Left renal cortex interstitium (tissue), 4 donors: ENCODE measurements at regions not wholly inside any gene's neighbourhood (a gene's known extent, or its start where the extent isn't known, plus 50 kb on each side); places are given as distances from the start of the nearest gene placed in this dataset.
"Not testable (repeated sequence)": the region's sequence is repeated elsewhere in the genome, so short reads cannot be mapped to it uniquely, and the experiment has no call there.

Experiments
- DNase-seq, 4 donors: peaks; one replicate each; pipeline ENCODE4 v3.0.0-alpha.2; 2013; ENCODE audit warnings: low read depth in 4 of 4, low spot score in 2 of 4, missing footprints in 1 of 4

DNA sequence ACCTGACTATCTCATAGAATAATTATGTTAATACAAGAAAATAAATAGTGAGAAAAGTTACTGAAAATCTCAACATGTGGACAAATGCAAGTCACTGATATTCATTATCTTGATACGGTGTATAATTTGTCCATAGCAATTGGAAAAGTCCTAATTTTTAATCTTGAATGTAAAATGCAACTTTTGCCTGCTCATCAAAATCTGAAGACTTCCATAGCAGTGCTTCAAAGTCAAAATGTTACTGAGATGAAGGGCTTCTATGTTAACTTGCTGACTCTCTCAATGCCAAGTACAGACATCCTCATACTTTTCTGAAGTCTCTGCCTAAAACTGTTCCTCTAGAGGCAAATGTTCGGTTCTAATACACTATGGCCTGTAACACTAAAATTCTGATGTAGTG lies 1300.1 kb upstream of the EPHA6 start:
- no peak for DNase-seq

DNA sequence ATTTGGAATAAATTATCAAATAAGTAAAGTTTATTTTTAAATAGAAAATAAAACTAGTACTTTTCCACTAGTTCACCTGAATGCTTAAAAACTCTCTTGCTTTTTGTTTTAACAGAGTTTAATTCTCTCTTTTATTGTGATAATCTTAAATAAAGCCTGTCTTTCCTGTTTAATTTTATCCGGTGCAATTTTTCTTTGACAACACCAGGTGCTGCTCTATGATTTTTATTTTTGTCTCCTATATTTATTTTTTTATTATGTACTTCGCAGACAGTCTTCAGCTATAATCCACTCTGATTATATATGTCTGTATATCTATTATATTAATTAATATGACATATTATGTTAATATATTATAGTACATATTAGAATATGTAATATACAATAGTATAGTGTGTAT lies 1293.0 kb upstream of the EPHA6 start:
- DNase-seq: no peak

DNA sequence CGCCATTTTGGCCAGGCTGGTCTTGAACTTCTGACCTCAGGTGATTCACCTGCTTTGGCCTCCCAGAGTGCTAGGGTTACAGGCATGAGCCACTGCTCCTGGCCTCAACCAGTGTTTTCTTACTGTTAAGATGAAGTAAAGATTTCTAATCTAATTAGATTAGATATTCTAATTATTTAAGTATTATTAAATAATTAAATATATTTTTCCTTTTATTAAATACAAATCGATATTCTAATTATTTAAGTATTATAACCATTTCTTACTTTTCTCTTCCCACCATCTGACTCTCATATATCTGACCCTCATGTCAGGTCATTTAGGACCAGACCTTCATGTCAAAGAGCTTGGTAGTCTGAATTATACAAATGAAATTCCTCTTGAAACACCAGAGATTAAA lies 1291.9 kb upstream of the EPHA6 start:
- DNase-seq: no peak

DNA sequence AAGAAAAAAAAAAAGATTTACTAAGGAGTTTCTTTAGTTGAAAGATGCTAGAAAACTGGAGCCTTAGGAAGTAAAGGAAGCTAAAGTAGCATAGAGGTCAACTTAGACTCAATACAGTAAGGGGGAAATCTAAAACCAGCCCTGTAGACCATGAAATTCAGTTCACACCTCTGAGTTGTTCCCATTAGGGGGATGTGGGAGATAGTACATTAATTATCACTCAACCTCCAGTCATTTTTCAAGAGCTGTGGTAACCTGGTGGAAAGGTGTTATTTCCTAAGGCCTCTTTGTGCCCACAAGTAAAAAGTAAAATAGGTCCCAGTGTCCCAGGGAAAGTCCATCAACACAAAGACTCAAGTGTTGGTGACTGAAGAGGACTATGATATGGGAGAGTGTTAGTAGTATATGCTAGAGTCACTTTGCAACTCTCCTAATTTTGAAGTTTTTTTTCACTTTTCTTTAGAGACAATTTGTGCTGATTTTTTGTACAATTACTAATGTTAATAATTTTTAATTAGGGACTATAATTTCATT lies 1274.4 kb upstream of the EPHA6 start:
- no peak for DNase-seq

DNA sequence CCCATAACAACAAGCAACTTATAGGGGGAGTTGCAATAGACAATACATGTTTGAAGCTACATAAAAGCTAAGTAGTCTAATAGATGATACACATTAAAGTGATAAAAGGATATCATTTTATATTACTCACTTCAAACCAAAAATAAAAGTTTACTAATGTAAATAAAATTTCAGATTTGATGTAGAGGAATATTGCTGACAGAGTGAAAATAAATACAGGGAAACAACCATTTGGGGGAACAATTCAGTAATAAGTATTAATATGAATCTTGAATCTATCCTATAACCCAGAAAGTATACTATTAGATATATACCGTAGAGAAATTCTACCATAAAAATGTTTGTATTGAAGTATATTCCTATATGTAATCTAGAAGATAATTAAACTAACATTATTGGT lies 1248.9 kb upstream of the EPHA6 start:
- no peak for DNase-seq

DNA sequence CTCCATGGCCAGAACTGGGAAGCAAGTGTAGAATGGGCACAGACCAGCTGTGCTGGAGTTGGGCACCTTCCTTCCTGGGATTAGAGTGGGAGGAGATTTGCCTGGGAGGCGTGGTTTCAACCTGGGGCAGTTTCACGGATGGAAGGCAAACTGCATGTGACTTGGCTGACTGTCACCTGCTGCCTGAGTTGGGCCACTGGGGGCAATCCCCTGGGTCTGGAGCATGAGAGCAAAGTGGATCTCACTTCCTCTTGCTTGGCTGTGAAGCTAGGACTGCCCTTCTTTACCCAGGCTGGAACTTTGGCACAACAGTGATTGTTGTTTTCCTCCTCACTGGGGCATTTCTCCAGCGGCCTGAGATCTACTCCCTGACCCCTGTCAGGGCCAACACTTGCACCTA lies 1247.0 kb upstream of the EPHA6 start:
- DNase-seq: no peak

DNA sequence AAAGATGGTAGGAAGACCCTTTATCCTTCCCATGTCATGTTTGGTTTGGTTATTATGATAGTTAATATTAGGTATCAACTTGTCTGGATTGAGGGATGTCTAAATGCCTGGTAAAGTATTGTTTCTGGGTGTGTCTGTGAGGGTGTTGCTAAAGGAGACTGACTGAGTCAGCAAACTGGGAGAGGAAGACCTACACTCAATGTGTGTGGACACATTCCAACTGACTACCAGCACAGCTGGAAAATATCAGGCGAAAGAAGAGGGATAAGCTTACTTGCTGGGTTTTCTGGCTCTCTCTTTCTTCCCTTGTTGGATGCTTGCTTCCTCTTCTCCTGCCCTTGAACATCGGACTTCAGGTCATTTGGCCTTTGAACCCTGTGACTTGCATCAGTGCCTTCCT lies 1227.6 kb upstream of the EPHA6 start:
- no peak for DNase-seq

DNA sequence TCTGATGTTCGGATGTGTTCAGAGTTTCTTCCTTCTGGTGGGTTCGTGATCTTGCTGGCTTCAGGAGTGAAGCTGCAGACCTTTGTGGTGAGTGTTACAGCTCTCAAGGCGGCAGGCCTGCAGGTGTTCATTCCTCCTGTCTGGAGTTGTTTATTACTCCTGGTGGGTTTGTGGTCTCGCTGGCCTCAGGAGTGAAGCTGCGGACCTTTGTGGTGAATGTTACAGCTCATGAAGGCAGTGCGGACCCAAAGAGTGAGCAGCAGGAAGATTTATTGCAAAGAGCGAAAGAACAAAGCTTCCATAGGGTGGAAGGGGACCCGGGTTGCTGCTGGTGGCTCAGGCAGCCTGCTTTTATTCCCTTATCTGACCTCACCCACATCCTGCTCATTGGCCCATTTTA lies 1226.8 kb upstream of the EPHA6 start:
- not testable (repeated sequence) for DNase-seq

DNA sequence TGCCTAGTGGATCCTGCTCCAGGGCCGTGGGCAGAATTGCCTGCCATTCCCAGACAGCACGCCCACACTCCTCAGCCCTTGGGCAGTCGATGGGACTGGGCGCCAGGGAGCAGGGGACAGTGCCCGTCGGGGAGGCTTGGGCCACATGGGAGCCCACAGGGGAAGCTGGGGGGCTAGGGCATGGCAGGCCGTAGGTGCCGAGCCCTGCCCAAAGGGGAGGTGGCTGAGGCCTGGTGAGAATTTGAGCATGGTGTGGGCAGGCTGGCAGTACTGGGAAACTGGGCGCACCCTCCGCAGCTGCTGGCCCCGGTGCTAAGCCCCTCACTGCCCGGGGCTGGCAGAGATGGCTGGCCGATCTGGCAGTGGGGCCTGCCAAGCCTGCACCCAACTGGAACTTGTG lies 1225.9 kb upstream of the EPHA6 start:
- DNase-seq: no peak

DNA sequence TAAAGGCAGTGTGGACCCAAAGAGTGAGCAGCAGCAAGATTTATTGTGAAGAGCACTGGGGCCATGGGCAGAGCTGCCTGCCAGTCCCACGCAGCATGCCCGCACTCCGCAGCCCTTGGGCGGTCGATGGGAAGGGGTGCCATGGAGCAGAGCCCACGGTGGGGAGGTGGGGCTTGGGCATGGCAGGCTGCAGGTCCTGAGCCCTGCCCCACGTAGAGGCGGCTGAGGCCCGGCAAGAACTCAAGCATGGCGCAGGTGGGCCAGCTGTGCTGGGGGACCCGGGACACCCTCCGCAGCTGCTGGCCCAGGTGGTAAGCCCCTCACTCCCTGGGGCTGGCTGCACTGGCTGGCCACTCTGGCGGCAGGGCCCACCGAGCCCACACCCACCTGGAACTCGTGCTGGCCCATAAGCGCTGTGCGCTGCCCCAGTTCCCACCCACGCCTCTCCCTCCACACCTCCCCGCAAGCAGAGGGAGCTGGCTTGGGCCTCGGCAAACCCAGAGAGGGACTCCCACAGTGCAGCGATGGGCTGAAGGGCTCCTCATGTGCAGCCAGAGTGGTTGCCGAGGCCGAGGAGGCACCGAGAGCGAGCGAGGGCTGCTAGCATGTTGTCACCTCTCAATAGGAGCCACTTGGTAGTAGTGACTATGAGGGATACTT lies 1218.8 kb upstream of the EPHA6 start:
- no peak for DNase-seq

DNA sequence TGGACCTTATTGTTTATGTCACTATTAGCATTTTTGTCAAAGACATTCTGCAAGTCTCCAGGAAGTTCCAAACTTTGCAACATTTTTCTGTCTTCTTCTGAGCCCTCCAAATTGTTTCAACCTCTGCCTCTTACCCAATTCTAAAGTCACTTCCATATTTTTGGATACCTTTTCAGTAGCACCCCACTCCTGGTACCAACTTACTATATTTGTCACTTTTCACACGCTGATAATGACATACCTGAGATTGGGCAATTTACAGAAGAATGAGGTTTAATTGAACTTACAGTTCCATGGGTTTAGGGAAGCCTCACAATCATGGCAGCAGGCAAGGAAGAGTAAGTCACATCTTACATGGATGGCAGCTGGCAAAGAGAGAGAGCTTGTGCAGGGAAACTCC lies 1206.5 kb upstream of the EPHA6 start:
- DNase-seq: no peak

DNA sequence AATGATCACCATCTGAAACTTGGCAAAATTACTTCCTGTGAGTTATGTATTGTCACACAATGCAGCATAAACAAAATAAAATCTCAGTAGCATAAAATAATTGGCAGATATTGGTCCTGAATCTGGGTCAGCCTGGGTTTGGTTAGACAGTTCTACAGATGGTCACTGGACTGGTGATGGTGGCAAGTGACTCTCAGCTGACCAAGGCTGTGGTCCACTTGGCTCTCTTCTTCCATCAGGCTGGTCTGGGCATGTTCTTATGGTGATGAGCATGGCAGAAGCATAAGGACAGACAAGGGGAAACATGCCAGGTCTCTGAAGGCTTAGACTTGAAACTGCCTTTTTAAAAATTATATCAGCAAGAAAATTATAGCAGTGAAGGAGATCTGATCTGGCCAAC lies 1205.0 kb upstream of the EPHA6 start:
- DNase-seq: no peak

DNA sequence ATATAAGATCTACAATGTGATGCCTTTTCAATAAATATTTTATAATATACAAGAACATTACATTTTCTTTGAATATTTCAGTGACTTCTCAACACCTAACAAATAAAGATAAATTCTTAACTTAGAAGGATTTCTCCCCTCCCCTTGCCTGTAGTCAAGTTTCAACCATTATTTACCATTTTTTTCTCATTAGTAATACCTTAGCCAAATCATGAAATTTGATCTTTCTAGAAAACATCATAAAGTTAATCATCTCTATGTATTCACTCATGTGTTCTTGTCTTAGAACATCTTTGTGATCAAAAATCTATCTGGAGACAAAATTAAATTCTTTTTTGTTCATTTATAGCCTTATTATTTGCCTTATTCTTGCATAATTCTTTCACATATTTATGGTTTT lies 1201.8 kb upstream of the EPHA6 start:
- no peak for DNase-seq

DNA sequence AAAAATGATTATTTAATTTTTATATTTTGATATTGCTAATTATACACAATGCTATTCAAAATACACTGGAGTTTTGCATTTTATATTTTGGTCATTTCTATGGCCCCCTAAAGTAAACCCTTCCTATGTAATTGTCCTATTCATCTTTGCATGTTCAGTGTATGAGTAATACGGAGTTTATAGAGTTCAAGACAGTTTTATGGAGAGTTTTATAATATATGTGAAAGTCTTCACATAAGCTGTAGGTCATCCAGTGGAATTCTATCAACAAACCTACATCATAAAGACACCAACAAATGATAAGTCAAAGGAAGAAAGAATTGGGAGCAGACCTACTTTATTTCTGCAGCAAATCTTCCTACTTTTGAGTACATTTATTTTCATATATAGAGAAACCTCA lies 1200.4 kb upstream of the EPHA6 start:
- DNase-seq: no peak

DNA sequence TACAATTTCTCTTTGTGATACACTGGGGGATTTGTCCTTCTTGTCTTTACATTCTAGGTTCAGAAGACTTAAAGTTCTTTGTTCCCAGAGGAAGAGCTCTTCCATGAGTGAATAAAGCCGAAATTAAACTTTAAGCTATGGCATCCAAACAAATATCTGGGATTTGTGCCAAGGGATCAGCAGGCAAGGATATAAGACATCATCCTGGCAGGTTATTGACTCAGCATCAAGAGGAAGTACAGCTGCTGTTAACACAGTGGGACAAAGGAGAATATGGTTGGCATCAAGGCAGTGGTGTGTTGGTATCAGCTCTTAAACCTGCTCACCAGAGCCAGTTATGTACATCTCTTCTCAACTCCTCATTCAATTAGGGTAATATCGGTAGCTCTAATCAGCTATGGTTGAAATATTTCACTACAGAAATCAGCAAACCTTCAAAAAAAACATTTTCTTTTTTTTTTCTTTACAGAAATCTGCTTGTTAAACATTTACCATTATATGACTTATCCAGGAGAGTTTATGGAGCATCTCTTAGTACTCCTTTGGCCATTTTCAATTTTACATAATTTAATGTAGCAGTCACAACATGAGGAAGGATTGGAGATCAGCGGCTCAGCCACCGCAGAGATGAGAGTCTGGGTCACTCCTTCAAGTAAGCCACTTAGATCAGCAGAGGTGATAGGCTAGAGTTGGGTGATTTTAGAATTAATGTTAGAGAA lies 1198.6 kb upstream of the EPHA6 start:
- DNase-seq: no peak

DNA sequence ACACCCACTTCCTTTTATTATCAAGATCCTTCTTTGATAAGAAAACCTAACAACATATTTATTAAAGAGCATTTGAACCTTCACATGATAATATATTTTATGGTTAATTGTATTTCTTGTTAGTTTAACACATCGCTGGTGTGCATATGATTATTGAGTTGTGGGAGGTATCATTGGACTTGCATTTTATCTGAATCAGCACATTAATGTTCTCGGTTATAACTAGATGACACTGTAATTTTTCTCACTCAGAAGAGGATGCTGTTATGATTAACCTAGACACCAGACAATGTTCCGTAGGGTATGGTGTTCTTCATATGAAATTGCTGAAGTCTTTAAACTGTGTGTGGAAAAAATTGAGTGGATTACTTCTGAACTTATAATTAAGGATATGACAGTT lies 1188.3 kb upstream of the EPHA6 start:
- no peak for DNase-seq

DNA sequence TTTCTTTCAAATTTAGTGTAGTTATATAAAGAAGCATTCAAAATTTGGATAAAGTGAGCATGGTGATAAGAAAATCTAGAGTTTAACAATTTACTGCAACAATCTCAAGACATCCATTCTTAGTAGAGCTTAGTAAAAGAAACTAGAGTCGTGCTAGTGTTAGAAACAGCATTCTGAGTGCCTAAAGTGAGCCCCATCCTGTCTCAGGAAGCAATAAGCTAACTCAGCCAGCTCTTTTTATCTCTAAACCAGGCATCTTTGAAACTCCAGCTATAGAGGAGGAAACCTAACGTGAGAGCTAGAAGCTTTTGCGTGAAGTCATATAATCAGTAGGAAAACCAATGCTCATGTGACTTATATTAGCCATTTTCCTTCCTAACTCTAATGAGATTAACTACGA lies 1187.1 kb upstream of the EPHA6 start:
- no peak for DNase-seq

DNA sequence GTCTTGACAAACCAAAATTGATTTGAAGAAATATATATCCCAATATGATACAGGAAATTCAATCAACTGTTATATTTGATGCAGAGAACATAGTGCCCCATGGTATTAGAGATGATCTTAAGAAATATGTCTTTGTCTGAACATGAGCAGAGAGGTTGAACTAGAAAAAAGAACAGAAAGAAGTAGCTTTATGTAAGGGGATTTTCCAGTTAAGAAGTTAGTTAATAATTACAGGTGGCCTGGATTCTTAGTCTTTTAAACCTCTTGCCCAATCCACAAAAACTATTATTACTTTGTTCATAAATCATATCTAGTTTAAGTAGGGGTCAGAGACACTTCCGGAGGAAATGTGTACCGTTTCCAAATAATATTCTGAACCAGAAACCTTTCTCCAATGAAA lies 1186.7 kb upstream of the EPHA6 start:
- DNase-seq: no peak

DNA sequence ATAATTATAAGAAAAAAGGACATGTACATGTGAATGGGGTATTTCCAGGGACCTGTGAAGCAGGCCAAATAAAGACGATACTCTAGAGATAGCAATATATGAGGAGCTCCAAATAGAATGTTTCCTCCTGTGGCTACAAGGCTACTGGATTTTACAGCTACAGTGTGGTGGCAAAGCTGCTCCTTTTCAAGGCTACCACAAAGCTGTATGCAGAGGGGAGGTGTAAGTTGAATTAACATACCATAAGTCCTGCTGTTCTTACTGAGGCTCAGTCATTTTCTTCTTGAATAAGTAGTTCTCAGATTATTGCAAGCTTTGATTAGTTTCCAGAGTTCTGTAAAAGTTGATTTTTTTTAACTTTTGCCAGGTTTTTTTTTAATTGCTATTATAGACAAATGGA lies 1184.6 kb upstream of the EPHA6 start:
- no peak for DNase-seq

DNA sequence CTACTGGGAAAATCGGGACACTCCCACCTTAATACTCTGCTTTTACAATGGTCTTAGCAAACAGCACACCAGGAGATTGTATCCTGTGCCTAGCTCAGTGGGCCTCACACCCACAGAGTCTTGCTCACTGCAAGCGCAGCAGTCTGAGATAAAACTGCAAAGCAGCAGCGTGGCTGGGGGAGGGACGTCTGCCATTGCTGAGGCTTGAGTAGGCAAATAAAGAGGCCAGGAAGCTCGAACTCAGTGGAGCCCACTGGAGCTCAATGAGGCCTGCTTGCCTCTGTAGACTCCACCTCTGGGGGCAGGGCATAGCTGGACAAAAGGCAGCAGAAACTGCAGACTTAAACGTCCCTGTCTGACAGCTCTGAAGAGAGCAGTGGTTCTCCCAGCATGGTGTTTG lies 1169.1 kb upstream of the EPHA6 start:
- no peak for DNase-seq

DNA sequence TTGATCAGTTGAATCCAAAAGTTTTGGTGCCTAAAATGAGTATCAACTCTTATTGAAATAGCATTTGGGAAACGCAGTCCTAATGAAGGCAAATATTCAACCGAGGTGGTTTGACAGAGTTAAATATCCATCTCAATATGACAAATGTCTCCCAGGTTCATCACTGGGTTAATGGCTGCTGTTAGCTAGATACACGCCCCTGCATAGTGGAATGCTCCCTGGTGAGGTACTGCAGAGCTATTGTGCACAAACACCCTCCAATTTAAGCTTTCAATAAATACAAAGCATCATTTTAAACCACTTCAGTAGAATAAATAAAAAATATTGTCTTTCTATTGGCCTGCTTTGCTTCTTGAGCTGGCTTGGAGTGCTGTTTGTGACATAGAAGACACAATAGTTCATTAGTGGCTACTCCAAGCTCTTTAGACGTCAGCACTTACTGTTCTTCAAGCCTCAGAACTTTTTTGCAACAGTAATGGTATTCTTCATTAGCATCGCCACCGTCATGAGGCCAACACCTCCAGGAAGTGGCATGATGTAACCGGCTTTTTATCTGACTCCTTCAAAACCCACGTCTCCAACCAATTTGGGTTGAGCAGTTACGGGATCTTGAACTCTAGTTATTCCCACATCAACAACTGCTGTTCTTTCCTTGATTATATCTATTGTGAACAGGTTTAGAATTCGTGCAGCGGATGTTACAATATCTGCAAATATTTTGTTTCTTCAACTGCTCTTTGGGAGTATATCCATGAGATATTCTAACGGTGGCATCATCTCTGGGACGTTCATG lies 1159.6 kb upstream of the EPHA6 start:
- DNase-seq: no peak
